GM12892 (cell line): ENCODE measurements at regions not wholly inside any gene's neighbourhood (a gene's known extent, or its start where the extent isn't known, plus 50 kb on each side); places are given as distances from the start of the nearest gene placed in this dataset.

ENCODE experiments used
- POLR2A ChIP-seq: IDR thresholded peaks from 2 replicates; pipeline ENCODE4 v1.6.1; 2011; ENCODE audit warnings: low read depth, low read length, control low read depth
- POLR2AphosphoS5 ChIP-seq: IDR thresholded peaks from 2 replicates; pipeline ENCODE4 v1.6.1; 2011; ENCODE audit warnings: low read depth, low read length, control low read depth
- TAF1 ChIP-seq: IDR thresholded peaks from 2 replicates; pipeline ENCODE4 v1.6.1; 2011; ENCODE audit warnings: low read depth, mild to moderate bottlenecking, control low read depth, low read length, borderline replicate concordance

- TF ChIP-seq POLR2AphosphoS5 (no peak), POLR2A (no peak), TAF1 (no peak)
Measured at GRCh38 chr5:91687430-91687829, 304.3 kb upstream of the ARRDC3 start.
